GM13977 (cell line): ENCODE measurements at regions not wholly inside any gene's neighbourhood (a gene's known extent, or its start where the extent isn't known, plus 50 kb on each side); places are given as distances from the start of the nearest gene placed in this dataset.

Experiments used
- DNase-seq: peaks from one replicate; pipeline ENCODE4 v3.0.0; 2012; ENCODE audit warnings: low spot score
- CTCF ChIP-seq: IDR thresholded peaks from 2 replicates; pipeline ENCODE4 v1.5.1; 2012; ENCODE audit warnings: mild to moderate bottlenecking, control low read depth; ENCODE audit not compliant: insufficient read depth; ENCODE audit errors: extremely low read depth, missing control alignments
- in situ Hi-C: fragments of 300-500 bp; cut with MboI; formaldehyde crosslinking; loops from one replicate; pipeline ENCODE4 v1.12.0; 2022; ENCODE audit warnings: low sequenced_read_pairs, low pct_unique_long_range_greater_than_20kb, mixed read lengths, inconsistent platforms; ENCODE audit not compliant: unreplicated experiment

GRCh38 chr2:34828481-34828880, 1229.4 kb upstream of the FAM98A start:
- no peak for TF ChIP-seq CTCF
- in situ Hi-C loops = no loop called here
- DNase-seq = no peak

- no peak for TF ChIP-seq CTCF
- DNase-seq = no peak
- in situ Hi-C loops = no loop called here
Observed at GRCh38 chr2:34827398-34827797, 1228.3 kb upstream of the FAM98A start.

- no peak for DNase-seq
- TF ChIP-seq CTCF = no peak
- in situ Hi-C loops = no loop called here
Observed at GRCh38 chr2:34825686-34826085, 1226.6 kb upstream of the FAM98A start.

GRCh38 chr2:34822616-34823015, 1223.5 kb upstream of the FAM98A start:
- TF ChIP-seq CTCF = no peak
- in situ Hi-C loops = no loop called here
- DNase-seq = no peak

GRCh38 chr2:34815052-34815741, 1216.1 kb upstream of the FAM98A start:
- no peak for DNase-seq
- no peak for TF ChIP-seq CTCF
- in situ Hi-C loops = no loop called here

- in situ Hi-C loops = no loop called here
- no peak for DNase-seq
- TF ChIP-seq CTCF = no peak
Observed at GRCh38 chr2:34810456-34810855, 1211.4 kb upstream of the FAM98A start.
